Transverse colon (tissue), 4 donors: ENCODE measurements at regions not wholly inside any gene's neighbourhood (a gene's known extent, or its start where the extent isn't known, plus 50 kb on each side); places are given as distances from the start of the nearest gene placed in this dataset.
"Not testable (repeated sequence)": the region's sequence is repeated elsewhere in the genome, so short reads cannot be mapped to it uniquely, and the experiment has no call there.

Experiments used
- DNase-seq: peaks from one replicate; pipeline ENCODE4 v3.0.0-alpha.2; 2019
- H3K27ac ChIP-seq, 4 donors: fragments of 200-600 bp; sonication (generic); 2 replicates each; pipeline ENCODE4 v1.5.1; 2016 to 2018; ENCODE audit warnings: inconsistent platforms in 4 of 4
- H3K27me3 ChIP-seq: fragments of 200-600 bp; sonication (generic); 2 replicates; pipeline ENCODE4 v1.5.1; 2017; ENCODE audit warnings: inconsistent platforms
- H3K36me3 ChIP-seq, 4 donors: fragments of 200-600 bp; sonication (generic); 2 replicates each; pipeline ENCODE4 v1.5.1; 2017 to 2019; ENCODE audit warnings: inconsistent platforms in 4 of 4
- H3K4me1 ChIP-seq, 4 donors: fragments of 200-600 bp; sonication (generic); 2 replicates each; pipeline ENCODE4 v1.5.1; 2017 to 2020; ENCODE audit warnings: inconsistent platforms in 4 of 4
- H3K4me3 ChIP-seq, 4 donors: fragments of 200-600 bp; sonication (generic); 1 replicate in 1 of 4; 2 replicates in 3 of 4; pipeline versions ENCODE4 v1.5.1 to v1.6.1; 2017 to 2019; ENCODE audit warnings: inconsistent platforms in 4 of 4
- H3K9me3 ChIP-seq, 2 donors: fragments of 200-600 bp; sonication (generic); 2 replicates each; pipeline ENCODE4 v1.5.1; 2017 to 2019; ENCODE audit warnings: inconsistent platforms in 2 of 2
- WGBS, 2 donors: methylation state at CpG; one replicate each; pipeline ENCODE4 v1.1.5; 2018; ENCODE audit warnings: low coverage in 1 of 2; 5-methylcytosine and 5-hydroxymethylcytosine counted together
- in situ Hi-C, 4 donors: fragments of 200-750 bp; cut with MboI; loops; one replicate each; pipeline versions ENCODE4 v1.15.0 to v1.15.1; 2017; ENCODE audit warnings: low sequenced_read_pairs in 3 of 4, low pct_ligation_motif_present in 1 of 4, low pct_unique_long_range_greater_than_20kb in 1 of 4
- intact Hi-C: fragments of 100-400 bp; cut with DNase I; formaldehyde crosslinking; loops from one replicate; pipeline ENCODE4 v1.15.1; 2023; ENCODE audit warnings: low total_unique reads
- small RNA-seq, 4 donors: library from RNA; depleted of rRNA; stranded (forward); fragments of <200 nt; gene quantifications; one replicate each; pipeline ENCODE3, GENCODE V24; 2016

- no CpG with 5 or more reads among the region's 8 CpGs for WGBS, 2 donors
- DNase-seq, in situ Hi-C loops, H3K27ac ChIP-seq, intact Hi-C loops, H3K27me3 ChIP-seq, H3K36me3 ChIP-seq, H3K4me3 ChIP-seq, H3K9me3 ChIP-seq, H3K4me1 ChIP-seq: not testable (repeated sequence)
Measured at GRCh38 chrY:16329135-16329820, 1550.7 kb downstream of the CDY2B start.

Small RNAs in the stretch of these regions (small RNA-seq; reads per million reads assigned to genes)
- gene RNU6-184P = 0 reads per million in 4 donors
